Stimulated activated CD8-positive, alpha-beta memory T cell treated with anti-CD3 and anti-CD28 coated beads, Interleukin-7, amount 100 ng/mL, for 4 hours (primary cell): ENCODE measurements at regions not wholly inside any gene's neighbourhood (a gene's known extent, or its start where the extent isn't known, plus 50 kb on each side); places are given as distances from the start of the nearest gene placed in this dataset.

Experiments
- DNase-seq, 2 donors: peaks; one replicate each; pipeline ENCODE4 v3.0.0-alpha.2; 2020; ENCODE audit warnings: low read depth in 2 of 2

DNA sequence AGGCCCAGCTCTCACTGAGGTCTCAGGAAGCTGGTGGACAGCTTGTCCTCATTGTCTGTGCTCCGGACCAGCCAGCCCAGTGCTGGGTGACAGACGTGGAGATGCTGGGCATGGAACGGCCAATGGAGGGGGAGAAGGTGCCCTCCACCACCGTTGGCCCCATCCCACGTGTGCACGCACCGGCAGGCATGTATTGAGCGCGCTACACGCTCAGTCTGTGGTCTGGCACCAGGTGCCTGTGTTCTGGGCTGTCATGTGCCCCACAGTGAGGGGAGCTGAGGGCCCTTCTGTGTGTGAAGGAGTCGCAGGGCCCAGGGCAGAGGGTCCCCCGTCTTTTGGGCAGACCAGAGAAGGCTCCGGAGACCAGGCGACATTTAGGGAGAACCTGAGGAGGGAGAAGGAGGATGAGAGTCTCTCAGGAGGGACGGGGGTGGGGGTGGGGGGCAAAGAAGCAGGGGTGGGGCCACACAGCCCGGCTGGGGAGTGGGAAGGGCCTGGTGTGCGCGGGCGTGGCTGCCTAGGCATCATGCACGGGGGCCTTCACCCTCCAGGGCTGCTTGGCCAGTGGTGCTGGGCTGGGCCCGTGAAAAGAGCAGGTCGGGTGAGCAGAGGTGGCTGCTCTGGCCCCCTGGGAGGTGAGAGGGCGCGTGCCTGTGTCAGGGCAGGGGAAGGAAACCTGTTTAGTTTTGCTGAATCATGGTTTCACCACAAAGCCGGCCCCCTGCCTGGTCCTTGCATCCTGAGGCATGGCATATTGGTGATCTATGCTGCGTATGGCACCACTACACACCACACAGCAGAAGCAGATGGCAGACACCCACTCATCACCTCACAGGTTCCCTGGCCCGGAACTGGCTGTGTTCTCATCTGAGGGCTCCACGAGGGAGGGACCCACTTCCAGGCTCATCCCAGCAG lies 86.7 kb upstream of the TTC34 start:
- DNase-seq: no peak

GRCh38 chr1:2890221-2890850 lies 88.8 kb upstream of the TTC34 start:
- no peak for DNase-seq

- DNase-seq: no peak
Observed at GRCh38 chr1:2891923-2892448, 90.5 kb upstream of the TTC34 start.

GRCh38 chr1:2893473-2894120 lies 92.1 kb upstream of the TTC34 start:
- no peak for DNase-seq

DNA sequence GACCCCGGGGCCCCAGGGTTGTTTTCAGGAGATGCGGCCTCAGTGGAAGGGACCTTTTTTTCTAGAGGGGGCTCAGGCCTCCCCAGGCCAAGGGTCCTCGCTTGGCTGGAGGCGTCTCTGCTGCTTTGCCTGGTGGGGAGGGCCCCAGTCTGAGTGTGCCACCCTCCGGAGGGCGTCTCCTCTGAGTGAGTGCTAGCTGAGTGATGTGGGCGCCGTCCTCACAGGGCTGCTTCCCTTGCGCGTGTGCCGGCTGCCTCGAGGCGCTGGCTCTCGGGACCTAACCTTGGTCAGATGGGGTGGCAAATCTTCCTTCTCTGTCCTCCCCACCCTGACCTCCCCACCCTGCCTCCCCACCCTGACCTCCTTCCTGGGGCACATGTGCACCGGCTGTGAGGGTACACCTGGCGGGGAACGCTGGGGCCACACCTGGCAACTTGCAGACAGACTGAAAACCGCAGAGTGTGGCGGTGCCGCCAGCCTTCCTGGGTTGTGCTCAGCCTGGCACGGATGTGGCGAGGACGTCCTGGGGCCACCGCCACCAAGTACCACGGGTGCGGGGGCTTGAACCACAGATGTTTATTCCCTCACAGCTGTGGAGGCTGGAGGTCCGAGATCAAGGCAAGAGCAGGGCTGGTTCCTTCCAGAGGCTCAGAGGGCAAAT lies 93.0 kb upstream of the TTC34 start:
- DNase-seq: no peak

- DNase-seq: no peak
Observed at GRCh38 chr1:2896824-2897223, 95.3 kb upstream of the TTC34 start.

GRCh38 chr1:2903226-2903625 lies 101.7 kb upstream of the TTC34 start:
- DNase-seq: no peak

GRCh38 chr1:2904191-2904590 lies 102.7 kb upstream of the TTC34 start:
- DNase-seq: no peak

DNA sequence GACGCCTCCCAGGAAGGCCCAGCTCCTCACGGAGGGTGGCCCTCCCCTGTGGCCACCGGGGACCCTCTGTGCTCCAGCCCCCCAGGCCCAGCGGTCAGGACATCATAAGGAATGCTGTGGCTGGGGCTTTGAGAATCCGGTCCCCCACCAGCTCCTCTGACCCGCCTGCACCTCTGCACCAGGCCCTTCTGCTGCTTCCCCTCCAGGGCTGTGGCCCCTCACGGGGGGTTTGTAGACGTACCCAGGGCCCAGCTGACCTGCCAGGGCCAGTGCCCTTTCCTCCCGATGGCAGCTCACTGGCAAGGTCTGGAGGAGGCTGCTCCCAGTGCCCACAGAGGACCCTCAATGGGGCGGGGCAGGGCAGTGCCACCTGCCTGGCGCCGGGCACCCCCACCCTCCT lies 103.9 kb upstream of the TTC34 start:
- DNase-seq: no peak

GRCh38 chr1:2906085-2906484 lies 104.6 kb upstream of the TTC34 start:
- no peak for DNase-seq

DNA sequence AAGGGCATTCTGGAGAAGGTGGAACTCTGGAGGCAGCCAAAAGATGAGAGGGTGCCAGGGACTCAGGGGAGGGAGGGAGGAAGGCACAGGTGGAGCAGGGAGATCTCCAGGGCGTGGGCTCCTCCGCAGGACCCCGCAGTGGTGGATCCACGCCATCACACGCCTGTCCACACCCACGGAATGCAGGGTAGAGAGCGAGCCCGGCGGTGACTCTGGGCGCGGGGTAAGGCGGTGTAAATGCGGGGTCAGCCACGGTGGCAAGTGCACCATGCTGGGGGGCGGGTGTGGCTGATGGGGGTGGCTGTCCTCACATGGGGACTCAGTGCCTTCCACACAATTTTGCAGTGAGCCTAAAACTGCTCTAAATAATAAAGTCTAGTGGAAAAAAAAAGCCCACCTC lies 105.1 kb upstream of the TTC34 start:
- DNase-seq: no peak

DNA sequence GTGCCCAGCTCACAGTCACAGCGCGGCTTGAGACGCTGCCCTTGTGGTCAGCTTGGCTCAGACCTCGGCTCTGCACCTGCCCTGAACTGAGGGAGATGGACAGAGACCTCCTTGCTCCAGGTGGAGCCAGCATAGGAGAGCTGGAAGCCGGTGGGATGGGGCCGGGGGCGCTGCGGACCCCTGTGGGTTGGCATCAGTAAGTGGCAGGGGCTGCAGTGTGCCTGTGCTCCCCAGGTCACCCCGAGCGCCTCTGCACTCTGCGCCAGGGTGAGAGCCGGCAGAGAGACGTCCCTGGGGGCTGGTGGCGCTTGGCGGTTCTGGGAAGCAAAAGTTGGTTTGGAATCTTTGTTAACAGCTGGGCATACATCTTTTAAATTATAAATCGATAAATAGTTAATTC lies 105.6 kb upstream of the TTC34 start:
- DNase-seq: no peak

DNA sequence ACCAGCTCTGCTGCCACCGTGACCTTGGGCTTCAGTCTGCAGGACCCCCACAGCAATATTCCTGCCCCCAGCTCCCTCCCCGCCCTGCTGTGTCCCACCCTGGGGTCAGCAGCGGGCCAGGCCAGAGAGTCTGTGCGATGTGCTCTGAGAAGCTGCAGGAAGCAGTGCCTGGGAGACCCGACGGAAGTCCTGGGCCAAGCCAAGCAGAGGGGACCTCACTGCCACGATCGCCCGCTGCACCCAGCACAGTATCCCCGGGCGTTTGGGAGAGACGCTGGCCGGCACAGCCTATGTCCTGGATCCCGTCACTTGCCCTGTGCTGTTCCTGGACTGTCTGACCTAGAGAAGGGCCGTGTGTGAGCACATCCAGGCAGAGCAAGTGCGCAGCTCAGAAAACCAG lies 106.6 kb upstream of the TTC34 start:
- DNase-seq: no peak

- no peak for DNase-seq
Observed at GRCh38 chr1:2908561-2908960, 107.1 kb upstream of the TTC34 start.

DNA sequence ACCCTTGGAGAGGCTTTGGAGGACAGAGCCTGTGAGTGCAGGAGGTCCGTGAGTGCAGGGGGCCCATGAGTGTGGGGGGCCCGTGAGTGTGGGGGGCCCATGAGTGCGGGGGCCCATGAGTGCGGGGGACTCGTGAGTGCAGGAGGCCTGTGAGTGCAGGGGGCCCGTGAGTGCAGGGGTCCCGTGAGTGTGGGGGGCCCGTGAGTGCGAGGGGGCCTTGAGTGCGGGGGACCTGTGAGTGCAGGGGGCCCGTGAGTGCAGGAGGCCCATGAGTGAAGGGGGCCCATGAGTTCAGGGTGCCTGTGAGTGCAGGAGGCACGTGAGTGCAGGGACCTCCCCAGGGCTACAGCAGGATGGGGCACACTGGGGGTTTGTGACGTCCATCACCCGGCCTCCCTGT lies 108.3 kb upstream of the TTC34 start:
- DNase-seq: no peak

GRCh38 chr1:2910211-2910610 lies 108.7 kb upstream of the TTC34 start:
- no peak for DNase-seq

DNA sequence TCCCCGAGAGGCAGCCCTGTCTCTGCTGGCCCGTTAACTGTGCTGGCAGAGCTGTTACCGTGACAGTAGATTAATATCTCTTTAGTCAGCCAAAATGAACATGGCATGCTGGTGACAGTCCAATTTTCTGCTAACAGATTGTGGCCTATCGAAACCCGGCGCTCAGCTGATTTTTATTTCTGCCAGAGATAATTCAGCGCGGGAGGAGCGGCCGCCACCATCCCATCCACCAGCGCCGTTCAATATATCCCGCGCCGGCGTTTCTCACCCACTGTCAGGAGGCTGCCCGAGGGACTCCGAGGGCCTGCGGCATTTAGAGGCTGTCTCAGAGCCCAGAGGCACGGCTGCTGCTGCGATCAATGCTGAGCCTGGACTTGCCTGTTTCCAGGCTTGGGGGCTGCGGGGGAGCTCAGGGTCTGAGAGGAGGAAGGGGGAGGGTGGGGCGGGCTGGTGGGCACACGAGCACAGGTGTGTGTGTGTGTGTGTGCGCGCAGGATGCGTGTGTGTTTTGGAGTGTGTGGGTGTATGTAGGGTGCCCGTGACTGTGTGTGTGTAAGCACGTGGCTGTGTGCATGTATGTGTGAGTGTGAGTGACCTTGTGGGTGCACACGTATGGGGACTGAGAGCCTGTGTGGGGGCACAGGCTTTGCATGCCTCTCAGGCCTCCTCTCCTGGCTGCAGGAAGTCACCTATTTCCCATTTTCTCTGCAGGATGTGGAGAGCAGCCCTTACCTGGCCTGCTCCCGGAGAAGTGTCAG lies 109.7 kb upstream of the ACTRT2 start:
- no peak for DNase-seq

DNA sequence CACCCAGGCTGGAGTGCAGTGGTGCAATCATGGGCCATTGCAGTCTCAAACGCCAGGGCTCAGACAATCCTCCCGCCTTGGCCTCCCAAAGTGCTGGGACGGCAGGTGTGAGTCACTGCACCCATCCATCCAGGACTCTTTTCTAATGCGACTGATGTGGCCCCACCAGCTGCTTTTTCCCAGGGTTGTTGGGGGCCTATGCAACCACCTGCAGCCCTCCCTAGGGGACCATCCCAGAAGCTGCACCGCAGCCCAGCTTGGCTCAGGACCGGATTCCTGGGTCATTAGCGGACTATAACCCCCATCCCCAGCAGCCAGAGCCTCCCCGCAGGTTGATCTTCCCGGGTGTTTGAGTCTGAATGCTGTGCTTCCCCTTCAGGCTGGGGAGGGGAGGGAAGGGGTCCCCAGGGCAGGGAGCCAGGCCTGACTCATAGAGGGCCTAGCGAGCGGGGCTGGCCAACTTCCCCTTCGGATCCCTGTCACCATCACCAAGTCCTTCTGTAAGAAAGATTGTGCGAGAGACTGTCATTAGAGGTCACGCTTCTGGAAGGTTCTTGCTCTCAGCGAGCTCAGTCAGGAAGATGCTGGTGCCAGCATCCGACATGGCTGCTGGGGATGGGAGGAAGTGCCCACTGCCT lies 108.7 kb upstream of the ACTRT2 start:
- DNase-seq: no peak

GRCh38 chr1:2913091-2913490 lies 108.2 kb upstream of the ACTRT2 start:
- no peak for DNase-seq

DNA sequence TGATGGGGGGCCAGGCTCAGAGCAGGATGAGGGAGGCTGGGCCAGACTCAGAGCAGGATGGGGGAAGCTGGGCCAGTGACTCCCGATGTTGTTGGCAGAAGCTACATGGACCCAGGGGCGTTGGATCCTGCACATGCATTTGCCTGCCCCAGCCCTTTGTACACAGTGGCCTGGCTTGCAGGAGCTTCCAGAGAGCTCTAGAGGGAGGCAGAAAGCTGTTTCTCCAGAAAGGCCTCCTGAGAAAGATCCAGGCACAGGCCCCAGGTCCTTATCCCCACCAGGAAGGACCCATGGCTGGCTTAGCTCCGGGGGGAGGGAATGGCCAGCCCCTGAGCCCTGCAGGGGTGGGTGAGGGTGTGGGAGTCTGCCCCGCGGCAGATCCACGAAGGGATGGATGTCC lies 106.6 kb upstream of the ACTRT2 start:
- DNase-seq: no peak

DNA sequence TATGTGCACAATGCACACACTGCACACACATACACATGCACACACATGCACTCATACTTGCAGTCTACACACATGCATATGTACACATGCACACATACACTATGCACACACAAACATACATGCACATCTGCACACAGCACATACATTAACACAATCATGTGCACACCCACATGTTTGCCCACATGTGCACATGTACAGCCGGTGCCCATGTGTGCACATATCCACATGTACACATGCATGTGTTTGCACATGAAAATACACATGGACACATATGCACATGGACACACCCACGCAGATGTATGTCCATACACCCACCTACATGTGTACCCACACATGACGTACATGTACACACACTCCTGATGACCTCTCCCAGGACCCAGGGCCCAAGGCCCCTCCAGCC lies 105.1 kb upstream of the ACTRT2 start:
- no peak for DNase-seq
